GM21515 (cell line): ENCODE measurements at regions not wholly inside any gene's neighbourhood (a gene's known extent, or its start where the extent isn't known, plus 50 kb on each side); places are given as distances from the start of the nearest gene placed in this dataset.
"Not testable (repeated sequence)": the region's sequence is repeated elsewhere in the genome, so short reads cannot be mapped to it uniquely, and the experiment has no call there.

ENCODE experiments used
- ATAC-seq: cut with Tn5 transposase; IDR thresholded peaks from one replicate; pipeline ENCODE4 v1.9.1; 2021; ENCODE audit not compliant: unreplicated experiment

GRCh38 chr2:199040522-199040921 is 417.2 kb downstream of the SATB2 start:
- no peak for ATAC-seq

GRCh38 chr2:199033761-199034160 is 424.0 kb downstream of the SATB2 start:
- ATAC-seq: not testable (repeated sequence)

GRCh38 chr2:199025146-199025545 is 432.6 kb downstream of the SATB2 start:
- ATAC-seq: no peak

- no peak for ATAC-seq
These were observed 433.5 kb downstream of the SATB2 start for GRCh38 chr2:199024224-199024623.

GRCh38 chr2:199019898-199020507 is 437.7 kb downstream of the SATB2 start:
- ATAC-seq: no peak

GRCh38 chr2:199018826-199019225 is 438.9 kb downstream of the SATB2 start:
- ATAC-seq: no peak

- no peak for ATAC-seq
These were observed 442.7 kb downstream of the SATB2 start for GRCh38 chr2:199015072-199015471.

GRCh38 chr2:199014226-199014625 is 443.5 kb downstream of the SATB2 start:
- ATAC-seq: no peak

GRCh38 chr2:199011908-199012307 is 445.8 kb downstream of the SATB2 start:
- ATAC-seq: no peak

GRCh38 chr2:198994678-198995077 is 463.1 kb downstream of the SATB2 start:
- no peak for ATAC-seq

GRCh38 chr2:198991431-198991830 is 466.3 kb downstream of the SATB2 start:
- ATAC-seq: no peak

GRCh38 chr2:198975779-198976178 is 482.0 kb downstream of the SATB2 start:
- ATAC-seq: no peak

GRCh38 chr2:198973785-198974184 is 484.0 kb downstream of the SATB2 start:
- no peak for ATAC-seq

GRCh38 chr2:198973181-198973580 is 484.6 kb downstream of the SATB2 start:
- no peak for ATAC-seq

- ATAC-seq: no peak
These were observed 489.2 kb downstream of the SATB2 start for GRCh38 chr2:198968545-198968944.

GRCh38 chr2:198966269-198966668 is 491.5 kb downstream of the SATB2 start:
- no peak for ATAC-seq

- no peak for ATAC-seq
These were observed 496.2 kb downstream of the SATB2 start for GRCh38 chr2:198961547-198961946.

- no peak for ATAC-seq
These were observed 500.6 kb downstream of the SATB2 start for GRCh38 chr2:198957181-198957580.

- no peak for ATAC-seq
These were observed 504.4 kb downstream of the SATB2 start for GRCh38 chr2:198953328-198953727.

GRCh38 chr2:198950803-198951202 is 506.9 kb downstream of the SATB2 start:
- no peak for ATAC-seq

- ATAC-seq: no peak
These were observed 512.2 kb downstream of the SATB2 start for GRCh38 chr2:198945496-198945895.

GRCh38 chr2:198930170-198930569 is 527.6 kb downstream of the SATB2 start:
- ATAC-seq: no peak

GRCh38 chr2:198928026-198928425 is 529.7 kb downstream of the SATB2 start:
- no peak for ATAC-seq
